Stimulated activated CD8-positive, alpha-beta memory T cell treated with anti-CD3 and anti-CD28 coated beads, Interleukin-4, amount 100 ng/mL, for 48 hours (primary cell): ENCODE measurements at regions not wholly inside any gene's neighbourhood (a gene's known extent, or its start where the extent isn't known, plus 50 kb on each side); places are given as distances from the start of the nearest gene placed in this dataset.

Experiments used
- DNase-seq: peaks from one replicate; pipeline ENCODE4 v3.0.0-alpha.2; 2020

GRCh38 chr6:169897601-169898358 lies 146.4 kb downstream of the ERMARD start:
- no peak for DNase-seq

GRCh38 chr6:169896826-169897456 lies 145.5 kb downstream of the ERMARD start:
- DNase-seq = no peak

- DNase-seq = no peak
Observed at GRCh38 chr6:169895926-169896761, 144.7 kb downstream of the ERMARD start.

GRCh38 chr6:169895000-169895759 lies 143.8 kb downstream of the ERMARD start:
- no peak for DNase-seq

- no peak for DNase-seq
Observed at GRCh38 chr6:169894377-169894960, 143.0 kb downstream of the ERMARD start.

- no peak for DNase-seq
Observed at GRCh38 chr6:169893624-169894023, 142.2 kb downstream of the ERMARD start.

GRCh38 chr6:169891846-169892245 lies 140.4 kb downstream of the ERMARD start:
- DNase-seq = no peak

- no peak for DNase-seq
Observed at GRCh38 chr6:169891421-169891820, 140.0 kb downstream of the ERMARD start.

- no peak for DNase-seq
Observed at GRCh38 chr6:169890901-169891300, 139.5 kb downstream of the ERMARD start.

- no peak for DNase-seq
Observed at GRCh38 chr6:169890049-169890448, 138.6 kb downstream of the ERMARD start.

- DNase-seq = no peak
Observed at GRCh38 chr6:169887529-169888140, 136.2 kb downstream of the ERMARD start.

- no peak for DNase-seq
Observed at GRCh38 chr6:169886631-169887227, 135.3 kb downstream of the ERMARD start.

- no peak for DNase-seq
Observed at GRCh38 chr6:169885831-169886230, 134.4 kb downstream of the ERMARD start.

GRCh38 chr6:169885131-169885530 lies 133.7 kb downstream of the ERMARD start:
- DNase-seq = no peak

- DNase-seq = no peak
Observed at GRCh38 chr6:169884158-169884557, 132.7 kb downstream of the ERMARD start.

- no peak for DNase-seq
Observed at GRCh38 chr6:169883316-169883715, 131.9 kb downstream of the ERMARD start.

GRCh38 chr6:169881976-169882375 lies 130.6 kb downstream of the ERMARD start:
- DNase-seq = no peak

- no peak for DNase-seq
Observed at GRCh38 chr6:169881398-169881797, 130.0 kb downstream of the ERMARD start.

- no peak for DNase-seq
Observed at GRCh38 chr6:169880516-169880915, 129.1 kb downstream of the ERMARD start.

- no peak for DNase-seq
Observed at GRCh38 chr6:169869301-169869700, 117.9 kb downstream of the ERMARD start.

- peak; percentile 50 for DNase-seq
Observed at GRCh38 chr6:169868458-169868857, 117.0 kb downstream of the ERMARD start.

- no peak for DNase-seq
Observed at GRCh38 chr6:169867751-169868191, 116.3 kb downstream of the ERMARD start.
